ENCODE measurements at regions not wholly inside any gene's neighbourhood (a gene's known extent, or its start where the extent isn't known, plus 50 kb on each side); places are given as distances from the start of the nearest gene placed in this dataset.

- Histone ChIP-seq H3K27ac (ENCODE audit: extremely low read depth, low read depth, low read length) (no peak overlapping the region), H3K4me1 (ENCODE audit: control insufficient read depth, insufficient read depth, low read length) (no peaks in the 10 kb centered on the region), H3K36me3 (ENCODE audit: control insufficient read depth in 2 of 2, insufficient read depth in 1 of 2, low read length in 2 of 2) (no peaks in the 10 kb centered on the region), H3K4me3 (ENCODE audit: low read depth, low read length) (no peak overlapping the region), H3K9me3 (ENCODE audit: control insufficient read depth, insufficient read depth, low read depth, low read length) (no peaks in the 10 kb centered on the region)
- POLR2A ChIA-PET, result no interaction called here
- CTCF ChIA-PET, result no interaction called here
- TF ChIP-seq ZFHX2 (tag by site-specific recombination; conservative IDR thresholded peaks at IDR 0.05) (no peak), ZNF274 (IDR thresholded peaks at IDR 0.05; ENCODE audit: low read length) (no peak), ZNF274 (tag by site-specific recombination; IDR thresholded peaks at IDR 0.05; ENCODE audit: borderline replicate concordance) (no peak), ZNF529 (tag by site-specific recombination; IDR thresholded peaks at IDR 0.05; ENCODE audit: insufficient replicate concordance) (no peak), ZBTB48 (tag by site-specific recombination; IDR thresholded peaks at IDR 0.05) (no peak), ZSCAN4 (tag by site-specific recombination; IDR thresholded peaks at IDR 0.05) (no peak), ZNF580 (tag by site-specific recombination; IDR thresholded peaks at IDR 0.05) (no peak), ZFP3 (tag by site-specific recombination; IDR thresholded peaks at IDR 0.05; ENCODE audit: low read depth) (no peak), ZNF585B (tag by site-specific recombination; IDR thresholded peaks at IDR 0.05) (no peak), ZNF140 (tag by site-specific recombination; IDR thresholded peaks at IDR 0.05) (no peak), KLF7 (tag by site-specific recombination; IDR thresholded peaks at IDR 0.05; ENCODE audit: borderline replicate concordance) (no peak), ZNF23 (tag by site-specific recombination; IDR thresholded peaks at IDR 0.05; ENCODE audit: borderline replicate concordance) (no peak), ZNF521 (tag by site-specific recombination; IDR thresholded peaks at IDR 0.05) (no peak), AEBP2 (tag by site-specific recombination; IDR thresholded peaks at IDR 0.05; ENCODE audit: borderline replicate concordance) (no peak), ZNF549 (tag by site-specific recombination; IDR thresholded peaks at IDR 0.05) (no peak)
Observed at GRCh38 chr4:163875327-163875726, 380.8 kb downstream of the TMA16 start.

GRCh38 chr4:163878336-163879121 is 384.0 kb downstream of the TMA16 start:
- POLR2A ChIA-PET, result no interaction called here
- CTCF ChIA-PET, result no interaction called here
- no peaks in the 10 kb centered on the region for H3K9me3 ChIP-seq (ENCODE audit: control insufficient read depth, insufficient read depth, low read depth, low read length)
- H3K27ac ChIP-seq (ENCODE audit: extremely low read depth, low read depth, low read length), result no peak overlapping the region
- no peak overlapping the region for H3K4me3 ChIP-seq (ENCODE audit: low read depth, low read length)
- no peaks in the 10 kb centered on the region for H3K36me3 ChIP-seq (ENCODE audit: control insufficient read depth in 2 of 2, insufficient read depth in 1 of 2, low read length in 2 of 2)
- H3K4me1 ChIP-seq (ENCODE audit: control insufficient read depth, insufficient read depth, low read length), result no peaks in the 10 kb centered on the region
- no peak for TF ChIP-seq ZNF473 (tag by site-specific recombination; IDR thresholded peaks at IDR 0.05)
- no peak for TF ChIP-seq ZNF146 (tag by site-specific recombination; IDR thresholded peaks at IDR 0.05)
- no peak for TF ChIP-seq MZF1 (tag by site-specific recombination; IDR thresholded peaks at IDR 0.05; ENCODE audit: borderline replicate concordance)
- TF ChIP-seq ZNF26 (tag by site-specific recombination; IDR thresholded peaks at IDR 0.05), result no peak
- no peak for TF ChIP-seq ZNF610 (tag by site-specific recombination; IDR thresholded peaks at IDR 0.05; ENCODE audit: borderline replicate concordance)
- no peak for TF ChIP-seq ZNF513 (tag by site-specific recombination; IDR thresholded peaks at IDR 0.05)
- TF ChIP-seq ZNF776 (tag by site-specific recombination; IDR thresholded peaks at IDR 0.05; ENCODE audit: borderline replicate concordance), result no peak
- TF ChIP-seq ZNF239 (tag by site-specific recombination; IDR thresholded peaks at IDR 0.05), result no peak
- TF ChIP-seq ZNF518A (tag by site-specific recombination; conservative IDR thresholded peaks at IDR 0.05; ENCODE audit: low read depth), result no peak
